ENCODE measurements at regions not wholly inside any gene's neighbourhood (a gene's known extent, or its start where the extent isn't known, plus 50 kb on each side); places are given as distances from the start of the nearest gene placed in this dataset.

DNA sequence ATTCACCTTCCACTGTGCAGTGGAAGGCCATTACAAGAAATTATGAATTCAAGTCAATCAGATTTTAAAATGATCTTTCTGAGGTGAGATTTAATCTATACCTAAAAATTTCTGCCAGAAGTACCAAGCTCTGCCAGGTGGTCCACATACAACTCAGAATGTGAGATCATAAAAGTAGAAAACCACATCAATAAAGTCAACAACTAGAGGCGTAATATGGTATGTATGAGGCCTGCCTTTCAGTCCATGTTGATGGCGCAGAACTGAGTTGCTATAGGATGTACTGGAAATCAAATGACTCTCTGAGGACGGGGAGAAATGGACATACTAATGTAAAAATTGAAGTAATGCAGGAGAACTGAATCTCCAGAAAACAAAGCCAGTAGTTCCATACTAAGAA is 163.8 kb upstream of the FBXL4 start:
- TF ChIP-seq, protein P1, sequence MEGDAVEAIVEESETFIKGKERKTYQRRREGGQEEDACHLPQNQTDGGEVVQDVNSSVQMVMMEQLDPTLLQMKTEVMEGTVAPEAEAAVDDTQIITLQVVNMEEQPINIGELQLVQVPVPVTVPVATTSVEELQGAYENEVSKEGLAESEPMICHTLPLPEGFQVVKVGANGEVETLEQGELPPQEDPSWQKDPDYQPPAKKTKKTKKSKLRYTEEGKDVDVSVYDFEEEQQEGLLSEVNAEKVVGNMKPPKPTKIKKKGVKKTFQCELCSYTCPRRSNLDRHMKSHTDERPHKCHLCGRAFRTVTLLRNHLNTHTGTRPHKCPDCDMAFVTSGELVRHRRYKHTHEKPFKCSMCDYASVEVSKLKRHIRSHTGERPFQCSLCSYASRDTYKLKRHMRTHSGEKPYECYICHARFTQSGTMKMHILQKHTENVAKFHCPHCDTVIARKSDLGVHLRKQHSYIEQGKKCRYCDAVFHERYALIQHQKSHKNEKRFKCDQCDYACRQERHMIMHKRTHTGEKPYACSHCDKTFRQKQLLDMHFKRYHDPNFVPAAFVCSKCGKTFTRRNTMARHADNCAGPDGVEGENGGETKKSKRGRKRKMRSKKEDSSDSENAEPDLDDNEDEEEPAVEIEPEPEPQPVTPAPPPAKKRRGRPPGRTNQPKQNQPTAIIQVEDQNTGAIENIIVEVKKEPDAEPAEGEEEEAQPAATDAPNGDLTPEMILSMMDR (IDR thresholded peaks at IDR 0.05; ENCODE audit: low read depth, low read length, poor library complexity, severe bottlenecking), result no peak
- TF ChIP-seq EZH2phosphoT487 (IDR thresholded peaks at IDR 0.05; ENCODE audit: borderline replicate concordance, low read length), result no peak
